ENCODE measurements at regions not wholly inside any gene's neighbourhood (a gene's known extent, or its start where the extent isn't known, plus 50 kb on each side); places are given as distances from the start of the nearest gene placed in this dataset.

- CTCF ChIA-PET (ENCODE audit: partially characterized antibody), result interaction anchor here (1.4 kb wide), 1 partner anchor 124 kb away, joined by 3 read pairs; no protein-coding TSS in a partner anchor
- no peak for TF ChIP-seq CBX5 (IDR thresholded peaks at IDR 0.05; ENCODE audit: low read depth, low read length)
- TF ChIP-seq RBBP5 (IDR thresholded peaks at IDR 0.05; ENCODE audit: borderline replicate concordance, low read depth, low read length), result no peak
- TF ChIP-seq SIRT6 (IDR thresholded peaks at IDR 0.05; ENCODE audit: low read length), result no peak
- TF ChIP-seq RNF2 (IDR thresholded peaks at IDR 0.05; ENCODE audit: borderline replicate concordance, low read depth, low read length, missing control alignments, poor library complexity, severe bottlenecking), result no peak
- TF ChIP-seq BCL11A (IDR thresholded peaks at IDR 0.05; ENCODE audit: low read depth in 2 of 2, low read length in 2 of 2), result no peak
- TF ChIP-seq RXRA (IDR thresholded peaks at IDR 0.05; ENCODE audit: insufficient read depth, low read depth, low read length), result no peak
- no peak for TF ChIP-seq SUZ12 (IDR thresholded peaks at IDR 0.05; ENCODE audit: low read length)
- no peak for TF ChIP-seq HDAC2 (IDR thresholded peaks at IDR 0.05; ENCODE audit: borderline replicate concordance in 1 of 2, low read depth in 2 of 2, low read length in 2 of 2)
- TF ChIP-seq GABPA (IDR thresholded peaks at IDR 0.05; ENCODE audit: borderline replicate concordance, insufficient read depth, low read length), result no peak
- no peak for TF ChIP-seq SP2 (IDR thresholded peaks at IDR 0.05; ENCODE audit: low read length)
- TF ChIP-seq RFX5 (IDR thresholded peaks at IDR 0.05; ENCODE audit: borderline replicate concordance, low read depth, low read length), result no peak
- TF ChIP-seq USF2 (IDR thresholded peaks at IDR 0.05; ENCODE audit: low read length), result no peak
- no peak for TF ChIP-seq POU5F1 (IDR thresholded peaks at IDR 0.05; ENCODE audit: low read depth, low read length)
- no peak for TF ChIP-seq POLR2A (IDR thresholded peaks at IDR 0.05; ENCODE audit: control extremely low read depth in 1 of 2, low read depth in 2 of 2, low read length in 2 of 2)
- no peak for TF ChIP-seq KDM1A (IDR thresholded peaks at IDR 0.05; ENCODE audit: borderline replicate concordance, low read length)
Observed at GRCh38 chr13:26822146-26822545, 61.6 kb upstream of the GPR12 start.

More at GRCh38 chr13:26822146-26822545, 61.6 kb upstream of the GPR12 start:
- no peak overlapping the region for H3K9ac ChIP-seq (replicated peaks in 1 of 4; ENCODE audit: extremely low read depth in 1 of 4, low read depth in 3 of 4, low read length in 3 of 4)
- H3K79me1 ChIP-seq (ENCODE audit: low read depth, low read length), result no peaks in the 10 kb centered on the region
- FAIRE-seq (no peak), DNase-seq (ENCODE audit: low read depth in 1 of 2, low spot score in 2 of 2) (no peak)
- H2AFZ ChIP-seq (ENCODE audit: low read length), result no peak overlapping the region
- no peaks in the 10 kb centered on the region for H3K79me2 ChIP-seq (ENCODE audit: control insufficient read depth in 1 of 2, insufficient read depth in 2 of 2, low read length in 2 of 2)
- POLR2A ChIA-PET (ENCODE audit: partially characterized antibody), result no interaction called here
- H3K4me3 ChIP-seq (ENCODE audit: extremely low read depth in 1 of 4, insufficient read depth in 2 of 4, low read depth in 3 of 4, low read length in 4 of 4), result no peak overlapping the region
- H3K4me1 ChIP-seq (replicated peaks in 1 of 4; ENCODE audit: control insufficient read depth in 3 of 4, insufficient read depth in 4 of 4, low read length in 3 of 4), result no peaks in the 10 kb centered on the region
- H3K18ac ChIP-seq (ENCODE audit: extremely low read depth, low read length), result no peak overlapping the region
- H3K23me2 ChIP-seq (ENCODE audit: low read depth, low read length), result no peaks in the 10 kb centered on the region
- H2BK5ac ChIP-seq (ENCODE audit: low read depth, low read length), result no peak overlapping the region
- H4K91ac ChIP-seq (replicated peaks; ENCODE audit: insufficient read length, low read length), result no peak overlapping the region
- no peak overlapping the region for H3K14ac ChIP-seq (ENCODE audit: insufficient read length)
- no peaks in the 10 kb centered on the region for H3K36me3 ChIP-seq (ENCODE audit: control insufficient read depth in 2 of 4, insufficient read depth in 4 of 4, low read length in 3 of 4)
- no peak overlapping the region for H3K23ac ChIP-seq (ENCODE audit: insufficient read length)
- no peaks in the 10 kb centered on the region for H4K20me1 ChIP-seq (replicated peaks in 1 of 2; ENCODE audit: control insufficient read depth in 1 of 2, insufficient read depth in 2 of 2, low read length in 2 of 2)
- no peaks in the 10 kb centered on the region for H3K9me3 ChIP-seq (ENCODE audit: insufficient read depth in 2 of 2, low read depth in 1 of 2, low read length in 1 of 2)
- H3K4ac ChIP-seq (replicated peaks; ENCODE audit: insufficient read length, low read depth, low read length), result no peak overlapping the region
- no peak overlapping the region for H4K5ac ChIP-seq (ENCODE audit: insufficient read length, low read depth, low read length)
- no peak overlapping the region for H2AK5ac ChIP-seq (ENCODE audit: low read depth, low read length)
- H4K8ac ChIP-seq (ENCODE audit: extremely low read depth, insufficient read depth, low read length), result no peak overlapping the region
- H3K56ac ChIP-seq (replicated peaks; ENCODE audit: insufficient read length, low read depth, low read length), result no peak overlapping the region
- H3K27ac ChIP-seq (ENCODE audit: low read depth, low read length), result no peak overlapping the region
- no peak overlapping the region for H2BK12ac ChIP-seq (ENCODE audit: low read depth, low read length)
- no peak overlapping the region for H2BK20ac ChIP-seq (ENCODE audit: low read length)
- no peak overlapping the region for H2BK120ac ChIP-seq (replicated peaks; ENCODE audit: low read depth, low read length)
- H2BK15ac ChIP-seq (ENCODE audit: low read length), result no peak overlapping the region
- no peak overlapping the region for H3K4me2 ChIP-seq (ENCODE audit: insufficient read depth in 1 of 2, low read depth in 2 of 2, low read length in 2 of 2)
- H3K27me3 ChIP-seq (replicated peaks in 1 of 4; ENCODE audit: control insufficient read depth in 3 of 4, extremely low read depth in 1 of 4, insufficient read depth in 3 of 4, low read length in 3 of 4), result no peaks in the 10 kb centered on the region; a peak in 1 of 7 replicates

Data from H1 (cell line).